Ecto neural progenitor cell (in vitro differentiated cells): ENCODE measurements at regions not wholly inside any gene's neighbourhood (a gene's known extent, or its start where the extent isn't known, plus 50 kb on each side); places are given as distances from the start of the nearest gene placed in this dataset.
"Not testable (repeated sequence)": the region's sequence is repeated elsewhere in the genome, so short reads cannot be mapped to it uniquely, and the experiment has no call there.

Experiments used
- DNase-seq: peaks from one replicate; pipeline ENCODE4 v3.0.0-alpha.2; 2018; ENCODE audit warnings: low spot score

- DNase-seq, result no peak
Measured at GRCh38 chr13:55705526-55705925, 1435.2 kb upstream of the PRR20A start.

DNA sequence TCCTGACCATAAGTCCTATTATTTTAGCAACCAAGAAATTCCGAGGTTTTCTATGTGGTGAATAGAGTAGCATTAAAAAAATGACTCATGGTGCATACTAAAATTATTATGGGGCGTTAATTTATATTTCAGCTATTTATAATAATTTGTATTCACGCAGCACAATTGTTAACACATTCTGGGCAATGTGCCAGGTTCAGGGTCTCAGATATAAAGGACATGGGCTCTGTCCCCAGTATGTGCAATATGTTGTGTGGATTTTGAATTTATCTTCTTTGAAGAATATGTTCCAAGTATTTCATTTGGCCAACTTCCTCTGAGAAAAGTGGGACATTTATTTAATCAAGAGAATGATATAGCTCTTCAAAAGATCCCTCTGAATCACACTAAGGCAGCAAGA lies 1434.7 kb upstream of the PRR20A start:
- no peak for DNase-seq

DNA sequence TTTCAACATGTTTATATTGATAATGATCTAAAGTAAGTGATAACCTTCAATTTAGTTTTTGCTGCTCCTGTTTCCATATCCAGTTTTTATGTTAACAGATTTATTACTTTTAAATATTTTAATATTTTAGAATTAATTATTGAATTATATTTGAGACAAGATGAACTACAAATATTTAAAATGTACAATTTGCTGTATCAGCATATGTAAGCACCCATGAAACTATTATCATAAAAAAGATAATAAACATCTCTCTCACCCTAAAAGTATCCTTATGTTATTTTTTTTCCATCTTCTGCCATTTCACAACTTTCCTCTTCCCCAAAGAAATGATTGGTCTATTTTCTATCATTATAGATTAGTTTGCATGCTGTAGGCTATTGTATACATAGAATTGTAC lies 1426.6 kb upstream of the PRR20A start:
- no peak for DNase-seq

DNA sequence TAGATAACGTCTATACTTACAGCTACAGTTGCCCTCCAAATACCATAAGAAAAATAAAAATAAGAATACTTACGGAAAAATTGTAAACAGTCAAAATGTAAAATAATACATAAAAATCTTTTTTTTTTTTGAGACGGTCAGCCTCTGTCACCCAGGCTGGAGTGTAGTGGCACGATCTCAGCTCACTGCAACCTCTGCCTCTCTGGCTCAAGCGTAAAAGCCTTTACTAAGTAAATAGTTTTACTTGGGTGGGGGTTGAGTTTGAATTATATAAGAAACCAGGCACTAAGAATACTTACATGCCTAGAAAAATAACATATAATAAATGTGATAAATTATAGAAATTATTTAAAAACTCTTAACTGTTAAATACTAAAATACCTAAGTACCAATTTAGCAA lies 1413.0 kb upstream of the PRR20A start:
- DNase-seq, result no peak

GRCh38 chr13:55728247-55728646 lies 1412.5 kb upstream of the PRR20A start:
- no peak for DNase-seq

DNA sequence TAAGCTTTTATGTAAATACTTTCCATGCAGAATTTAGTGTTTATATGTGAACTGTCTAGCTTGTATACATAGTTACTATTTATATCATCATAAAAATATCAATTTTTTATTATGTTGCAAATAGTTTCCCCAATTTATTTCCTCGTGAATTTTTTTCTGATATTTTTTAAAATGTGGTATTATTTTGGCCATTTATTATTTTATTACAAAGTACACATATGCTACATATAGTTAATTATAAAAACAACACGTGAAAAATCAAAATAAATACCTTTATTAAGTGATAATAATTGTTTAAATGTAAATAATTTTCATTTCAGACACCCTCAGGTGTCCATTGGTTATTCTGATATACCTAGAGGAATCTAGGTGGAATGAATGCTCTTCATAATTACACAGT lies 1394.9 kb upstream of the PRR20A start:
- no peak for DNase-seq

DNA sequence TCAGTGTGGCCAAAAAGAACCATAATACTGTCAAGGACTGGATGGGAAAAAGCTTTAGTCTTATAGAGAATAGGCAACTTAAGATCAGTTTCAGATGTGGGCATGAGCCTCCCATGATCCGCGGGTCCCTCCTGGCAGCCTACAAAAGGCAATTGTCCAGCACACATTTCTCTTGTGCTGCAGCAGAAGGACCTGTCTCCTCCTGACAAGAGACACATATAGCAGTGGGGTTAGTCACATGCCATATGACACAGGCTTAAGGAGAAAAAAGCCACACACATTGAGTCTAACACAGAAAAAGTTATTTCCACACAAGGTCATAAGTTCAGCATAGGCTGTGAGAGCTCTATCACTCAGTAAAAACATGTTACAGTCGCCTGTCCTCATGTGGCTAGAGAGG lies 1378.7 kb upstream of the PRR20A start:
- DNase-seq, result no peak

GRCh38 chr13:55777612-55778011 lies 1363.1 kb upstream of the PRR20A start:
- DNase-seq, result no peak

GRCh38 chr13:55783841-55784240 lies 1356.9 kb upstream of the PRR20A start:
- DNase-seq, result no peak

- DNase-seq, result no peak
Measured at GRCh38 chr13:55788548-55788947, 1352.2 kb upstream of the PRR20A start.

DNA sequence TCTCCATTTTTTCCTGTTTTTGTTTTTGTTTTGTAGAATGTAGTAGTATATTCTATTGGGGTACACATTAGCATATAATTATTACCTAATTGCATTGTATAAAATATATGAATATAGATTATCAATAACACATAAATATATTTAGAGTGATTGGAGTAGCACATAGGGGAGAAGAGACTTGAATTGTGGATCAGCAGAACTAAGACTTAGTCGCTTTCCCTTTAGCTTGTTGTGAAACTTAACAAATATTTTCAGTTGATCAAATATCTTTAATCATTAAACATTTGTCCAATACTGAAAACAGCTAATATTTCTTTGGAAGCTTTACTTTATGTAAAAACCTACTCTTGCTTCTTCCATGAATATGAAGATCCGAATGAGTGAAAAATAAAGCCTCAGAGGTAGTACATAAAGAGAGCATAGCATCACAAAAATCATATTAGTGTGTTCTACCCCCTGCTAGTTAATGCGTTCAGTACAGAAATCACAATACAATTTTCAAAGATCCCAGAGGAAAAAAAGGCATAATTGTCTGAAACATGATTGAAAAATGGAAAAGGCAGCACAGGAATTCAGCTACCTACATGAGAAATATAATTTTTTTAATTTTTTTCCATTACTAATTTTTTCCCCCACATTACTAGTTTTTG lies 1348.0 kb upstream of the PRR20A start:
- DNase-seq, result no peak

- DNase-seq, result no peak
Measured at GRCh38 chr13:55815458-55816033, 1325.2 kb upstream of the PRR20A start.

GRCh38 chr13:55816976-55817601 lies 1323.6 kb upstream of the PRR20A start:
- DNase-seq, result no peak

GRCh38 chr13:55820817-55821216 lies 1319.9 kb upstream of the PRR20A start:
- no peak for DNase-seq

DNA sequence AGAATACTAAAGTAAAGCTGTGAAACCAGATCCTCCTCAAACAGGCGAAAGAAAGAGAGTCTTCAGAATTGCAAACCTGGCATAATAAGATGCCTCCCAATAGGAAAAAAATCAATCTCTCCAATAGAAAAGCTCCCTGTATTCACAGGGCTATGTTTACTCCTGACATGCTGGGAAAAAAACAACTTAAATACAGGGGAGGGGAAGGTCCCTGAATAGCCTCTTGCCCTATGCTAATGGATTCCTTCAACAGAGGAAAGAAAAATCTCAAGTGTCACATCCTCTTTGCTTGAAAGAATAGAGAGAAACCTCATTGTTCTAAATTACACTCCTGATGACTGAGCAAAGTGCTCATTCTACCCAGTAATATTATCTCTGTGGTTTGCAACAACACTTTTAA lies 1271.1 kb upstream of the PRR20A start:
- DNase-seq, result no peak

DNA sequence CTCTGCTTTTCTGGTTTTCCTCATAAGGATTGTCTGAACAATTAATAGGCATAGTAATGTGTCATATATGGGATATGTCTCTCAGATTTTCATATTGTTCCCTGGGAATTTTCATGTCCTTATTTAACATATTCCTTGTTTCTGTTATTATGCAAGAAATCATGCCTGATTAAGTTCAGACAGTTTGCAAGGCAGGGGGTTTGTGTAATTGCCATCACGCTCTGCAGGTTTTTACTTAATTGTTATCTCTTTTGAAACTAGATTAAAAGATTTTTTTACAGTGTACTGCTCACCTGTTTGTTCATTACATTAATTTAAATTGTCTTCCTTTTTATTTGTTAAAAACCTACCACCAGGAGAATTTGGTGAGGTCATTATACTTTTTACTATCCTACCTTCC lies 1253.2 kb upstream of the PRR20A start:
- DNase-seq, result no peak

- DNase-seq, result no peak
Measured at GRCh38 chr13:55893540-55893939, 1247.2 kb upstream of the PRR20A start.

DNA sequence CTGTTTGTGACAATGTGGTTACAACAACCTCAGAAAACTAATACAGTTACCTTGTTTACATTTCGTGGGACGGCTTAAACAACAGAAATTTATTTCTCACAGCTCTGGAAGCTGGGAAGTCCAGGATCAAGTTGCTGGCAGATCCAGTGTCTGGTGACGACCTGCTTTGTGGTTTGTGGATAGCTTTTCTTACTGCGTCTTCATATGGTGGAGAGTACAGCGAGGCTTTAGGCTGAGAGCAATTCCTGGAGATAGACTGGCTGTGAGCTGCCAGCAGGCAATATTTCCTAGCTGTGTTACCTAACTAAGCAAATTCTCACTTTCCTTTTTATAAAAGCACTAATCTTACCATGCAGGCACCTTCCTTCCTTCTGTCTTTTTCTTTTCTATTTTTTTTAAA lies 1203.5 kb upstream of the PRR20A start:
- DNase-seq, result no peak

DNA sequence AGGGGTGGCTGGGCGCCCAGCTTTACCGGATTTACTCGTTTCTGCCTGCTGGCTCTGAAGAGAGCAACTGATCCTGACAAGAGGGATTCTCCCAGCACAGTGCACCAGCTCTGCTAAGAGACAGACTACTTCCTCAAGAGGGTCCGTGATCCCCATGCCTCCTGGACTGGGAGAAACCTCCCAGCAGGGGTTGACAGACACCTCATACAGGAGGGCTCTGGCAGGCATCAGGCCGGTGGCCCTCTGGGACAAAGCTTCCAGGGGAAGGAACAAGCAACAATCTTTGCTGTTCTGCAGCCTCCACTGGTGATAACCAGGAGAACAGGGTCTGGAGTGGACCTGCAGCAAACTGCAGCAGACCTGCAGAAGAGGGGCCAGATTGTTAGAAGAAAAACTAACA lies 1192.5 kb upstream of the PRR20A start:
- no peak for DNase-seq

DNA sequence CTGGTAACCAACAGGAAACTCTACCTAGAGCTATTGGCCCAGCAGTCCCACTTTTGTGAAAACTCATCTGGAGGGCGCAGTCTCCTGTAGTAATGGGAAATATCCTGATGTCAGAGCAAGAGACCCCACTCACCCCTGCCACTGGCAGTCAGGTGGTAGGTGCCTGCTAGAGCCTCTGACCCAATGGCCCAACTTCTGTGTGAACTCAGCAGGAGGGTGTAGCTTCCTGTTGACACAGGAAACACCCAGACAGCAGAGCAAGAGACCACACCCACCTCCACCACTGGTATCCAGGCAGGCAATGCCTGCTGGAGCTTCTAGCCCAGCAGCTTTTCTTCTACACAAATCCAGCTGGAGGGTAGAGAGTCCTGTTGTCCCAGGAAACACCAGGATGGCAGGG lies 1176.8 kb upstream of the PRR20A start:
- no peak for DNase-seq

- no peak for DNase-seq
Measured at GRCh38 chr13:55967055-55967454, 1173.7 kb upstream of the PRR20A start.

GRCh38 chr13:55977436-55977835 lies 1163.3 kb upstream of the PRR20A start:
- DNase-seq, result no peak

DNA sequence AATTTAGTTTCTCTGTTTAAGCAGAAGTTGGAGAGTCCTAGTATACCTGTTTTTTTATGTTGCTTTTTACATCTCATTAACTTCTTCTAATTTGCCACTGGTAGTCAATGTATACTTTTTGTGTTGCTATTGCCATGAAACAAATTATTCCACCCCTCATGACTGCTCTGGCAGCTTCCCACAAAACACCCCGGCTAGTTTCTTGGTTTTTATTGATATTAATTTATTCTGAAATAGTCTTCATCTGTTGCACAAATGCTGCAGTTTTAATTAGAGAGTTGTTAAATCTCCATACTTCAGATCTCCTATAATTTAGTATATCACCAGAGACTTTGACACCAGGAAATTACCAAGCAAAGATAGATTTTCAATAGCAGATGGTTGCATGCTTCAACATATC lies 1159.3 kb upstream of the PRR20A start:
- no peak for DNase-seq

DNA sequence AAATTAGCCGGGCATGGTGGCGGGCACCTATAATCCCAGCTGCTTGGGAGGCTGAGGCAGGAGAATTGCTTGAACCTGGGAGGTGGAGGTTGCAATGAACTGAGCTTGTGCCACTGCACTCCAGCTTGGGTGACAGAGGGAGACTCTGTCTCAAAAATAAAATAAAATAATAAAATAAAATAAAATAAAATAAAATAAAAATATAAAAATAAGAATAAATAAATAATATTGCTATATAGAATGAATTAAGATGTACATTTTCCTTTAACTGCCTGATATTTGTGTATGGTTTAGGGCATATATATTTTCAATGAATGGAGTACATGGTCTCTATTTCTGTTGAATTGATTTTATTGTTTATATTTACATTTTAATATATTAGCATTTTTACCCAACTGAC lies 1156.7 kb upstream of the PRR20A start:
- DNase-seq, result not testable (repeated sequence)
